ENCODE measurements at regions not wholly inside any gene's neighbourhood (a gene's known extent, or its start where the extent isn't known, plus 50 kb on each side); places are given as distances from the start of the nearest gene placed in this dataset.
A peak's percentile ranks its signal among the peaks of the same experiment; 100 is the strongest.

DNA sequence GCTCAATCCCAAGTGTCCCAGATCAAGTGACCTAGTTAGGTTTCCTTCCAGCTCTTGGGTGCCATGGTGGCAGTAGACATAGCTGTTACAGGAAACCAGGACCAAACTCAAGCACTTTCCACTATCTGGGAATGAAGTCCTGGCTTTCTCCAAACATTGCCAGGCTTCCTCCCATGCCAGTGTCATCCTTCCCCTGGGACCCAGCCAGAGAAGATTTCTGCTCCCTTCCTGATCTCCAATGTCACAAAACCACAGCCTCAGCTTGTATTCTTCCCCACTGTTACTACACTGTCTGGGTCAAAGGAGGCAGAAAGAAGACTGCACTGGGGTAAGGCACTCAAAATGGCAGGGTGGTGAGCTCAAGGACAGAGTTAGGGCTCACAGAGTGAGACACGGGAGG is 347.1 kb downstream of the TNS1 start:
- no peak for FAIRE-seq
- TF ChIP-seq SPI1 (IDR thresholded peaks at IDR 0.05; ENCODE audit: low read depth, low read length) (no peak), TAF1 (IDR thresholded peaks at IDR 0.05; ENCODE audit: low read depth, low read length) (no peak), POLR2AphosphoS5 (IDR thresholded peaks at IDR 0.05; ENCODE audit: low read depth, low read length) (no peak), POU2F2 (IDR thresholded peaks at IDR 0.05; ENCODE audit: low read depth, low read length) (no peak), PAX5 (IDR thresholded peaks at IDR 0.05; ENCODE audit: insufficient read depth, low read length, severe bottlenecking) (no peak), POLR2A (IDR thresholded peaks at IDR 0.05; ENCODE audit: low read depth, low read length) (no peak)
- no peak for DNase-seq (ENCODE audit: insufficient read length, low spot score)

- DNase-seq (ENCODE audit: insufficient read length, low spot score): no peak
- TF ChIP-seq POU2F2 (IDR thresholded peaks at IDR 0.05; ENCODE audit: low read depth, low read length): no peak
- TF ChIP-seq POLR2A (IDR thresholded peaks at IDR 0.05; ENCODE audit: low read depth, low read length): no peak
- TF ChIP-seq SPI1 (IDR thresholded peaks at IDR 0.05; ENCODE audit: low read depth, low read length): no peak
- TF ChIP-seq PAX5 (IDR thresholded peaks at IDR 0.05; ENCODE audit: insufficient read depth, low read length, severe bottlenecking): no peak
- no peak for TF ChIP-seq TAF1 (IDR thresholded peaks at IDR 0.05; ENCODE audit: low read depth, low read length)
- no peak for TF ChIP-seq POLR2AphosphoS5 (IDR thresholded peaks at IDR 0.05; ENCODE audit: low read depth, low read length)
- FAIRE-seq: no peak
These were observed 348.6 kb downstream of the TNS1 start for GRCh38 chr2:217654168-217654567.

DNA sequence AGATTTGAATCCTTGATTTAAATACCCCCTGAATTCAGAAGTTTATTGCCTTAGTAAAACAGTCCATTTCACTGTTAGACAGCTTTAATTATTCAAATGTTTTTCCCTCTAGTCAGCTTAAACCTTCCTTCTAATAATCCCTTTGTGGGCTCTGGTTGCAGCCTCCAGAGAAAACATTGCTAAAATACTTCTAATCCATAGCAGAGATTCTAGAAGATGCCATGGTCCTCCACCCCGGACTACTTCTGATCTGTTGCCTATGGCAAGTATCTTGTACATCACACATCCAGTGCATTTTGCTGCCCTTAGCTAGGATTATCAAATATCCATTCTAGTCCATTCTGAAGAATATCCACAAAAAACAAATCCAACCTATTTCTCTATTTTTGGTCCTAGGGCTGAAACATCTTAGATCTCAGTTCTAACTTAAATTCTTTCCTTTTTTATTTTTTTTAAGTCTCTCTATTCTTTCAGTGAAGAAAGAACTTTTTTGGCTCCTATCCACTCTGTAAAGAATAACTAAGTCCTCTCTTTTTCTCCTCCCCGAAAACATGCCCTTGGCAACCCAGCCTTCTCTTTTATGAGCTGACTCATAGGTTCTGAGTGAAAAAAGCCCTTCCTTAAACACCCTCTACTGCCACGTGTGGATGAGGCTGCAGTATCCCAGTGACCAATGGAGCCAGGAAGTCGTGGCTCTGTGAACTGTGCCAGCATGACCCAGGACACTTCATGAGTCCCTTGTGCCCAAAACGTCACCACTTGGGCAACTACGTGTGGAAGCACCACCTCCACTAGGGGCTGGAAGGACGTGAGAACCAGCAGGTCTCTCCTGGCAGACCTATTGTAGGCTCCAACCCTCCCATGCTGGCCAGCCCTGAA is 349.8 kb downstream of the TNS1 start:
- FAIRE-seq: no peak
- no peak for DNase-seq (ENCODE audit: insufficient read length, low spot score)
- TF ChIP-seq POU2F2 (IDR thresholded peaks at IDR 0.05; ENCODE audit: low read depth, low read length) (no peak), PAX5 (IDR thresholded peaks at IDR 0.05; ENCODE audit: insufficient read depth, low read length, severe bottlenecking) (no peak), TAF1 (IDR thresholded peaks at IDR 0.05; ENCODE audit: low read depth, low read length) (no peak), POLR2AphosphoS5 (IDR thresholded peaks at IDR 0.05; ENCODE audit: low read depth, low read length) (no peak), SPI1 (IDR thresholded peaks at IDR 0.05; ENCODE audit: low read depth, low read length) (no peak), POLR2A (IDR thresholded peaks at IDR 0.05; ENCODE audit: low read depth, low read length) (no peak)

DNA sequence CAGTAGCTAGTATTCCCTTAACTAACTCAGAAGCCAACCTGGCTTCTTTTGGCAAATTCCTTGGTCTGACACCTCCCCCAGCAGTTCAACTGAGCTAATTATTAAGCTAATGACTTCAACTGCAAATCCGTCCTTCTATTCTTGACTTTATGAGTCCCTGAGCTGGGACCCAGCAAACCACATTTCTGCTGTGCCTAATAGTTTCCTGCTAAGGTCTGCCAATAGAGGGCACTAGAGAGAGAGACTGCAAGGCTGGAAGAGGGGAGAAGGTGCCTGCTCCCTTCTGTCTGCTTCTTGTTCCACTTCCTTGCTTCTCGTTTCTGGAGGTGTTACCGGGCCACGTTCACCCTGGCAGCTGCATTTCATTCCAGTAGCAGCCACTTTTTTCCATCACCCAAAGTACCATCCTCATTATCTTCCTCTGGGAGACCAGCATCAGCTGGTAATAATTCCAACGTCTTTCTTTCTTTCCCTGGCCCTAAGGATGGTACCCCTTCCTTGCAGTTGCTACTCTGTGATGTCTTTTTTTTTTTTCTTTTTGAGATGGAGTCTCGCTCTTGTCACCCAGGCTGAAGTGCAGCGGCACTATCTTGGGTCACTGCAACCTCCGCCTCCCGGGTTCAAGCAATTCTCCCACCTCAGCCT is 352.0 kb downstream of the TNS1 start:
- TF ChIP-seq PAX5 (IDR thresholded peaks at IDR 0.05; ENCODE audit: insufficient read depth, low read length, severe bottlenecking): no peak
- TF ChIP-seq SPI1 (IDR thresholded peaks at IDR 0.05; ENCODE audit: low read depth, low read length): 0 out of 2 replicates have a peak, but pooled peaks have one; percentile 11
- FAIRE-seq: peak; percentile 78

GRCh38 chr2:217650229-217650628 is 352.6 kb downstream of the TNS1 start:
- no peak for DNase-seq (ENCODE audit: insufficient read length, low spot score)
- no peak for FAIRE-seq
- TF ChIP-seq SPI1 (IDR thresholded peaks at IDR 0.05; ENCODE audit: low read depth, low read length) (no peak), TAF1 (IDR thresholded peaks at IDR 0.05; ENCODE audit: low read depth, low read length) (no peak), PAX5 (IDR thresholded peaks at IDR 0.05; ENCODE audit: insufficient read depth, low read length, severe bottlenecking) (no peak), POLR2A (IDR thresholded peaks at IDR 0.05; ENCODE audit: low read depth, low read length) (no peak), POLR2AphosphoS5 (IDR thresholded peaks at IDR 0.05; ENCODE audit: low read depth, low read length) (no peak)

More for the DNA sequence above, 352.0 kb downstream of the TNS1 start:
- DNase-seq (ENCODE audit: insufficient read length, low spot score): peak; percentile 48

GRCh38 chr2:217647925-217648324 is 354.9 kb downstream of the TNS1 start:
- DNase-seq (ENCODE audit: insufficient read length, low spot score): no peak
- FAIRE-seq: no peak
- TF ChIP-seq POLR2A (IDR thresholded peaks at IDR 0.05; ENCODE audit: low read depth, low read length) (no peak), POU2F2 (IDR thresholded peaks at IDR 0.05; ENCODE audit: low read depth, low read length) (no peak), PAX5 (IDR thresholded peaks at IDR 0.05; ENCODE audit: insufficient read depth, low read length, severe bottlenecking) (no peak), POLR2AphosphoS5 (IDR thresholded peaks at IDR 0.05; ENCODE audit: low read depth, low read length) (no peak)

- FAIRE-seq (no peak), DNase-seq (ENCODE audit: insufficient read length, low spot score) (no peak)
- TF ChIP-seq POLR2AphosphoS5 (IDR thresholded peaks at IDR 0.05; ENCODE audit: low read depth, low read length): no peak
- TF ChIP-seq TAF1 (IDR thresholded peaks at IDR 0.05; ENCODE audit: low read depth, low read length): no peak
- TF ChIP-seq POU2F2 (IDR thresholded peaks at IDR 0.05; ENCODE audit: low read depth, low read length): no peak
- no peak for TF ChIP-seq PAX5 (IDR thresholded peaks at IDR 0.05; ENCODE audit: insufficient read depth, low read length, severe bottlenecking)
- TF ChIP-seq SPI1 (IDR thresholded peaks at IDR 0.05; ENCODE audit: low read depth, low read length): no peak
- no peak for TF ChIP-seq POLR2A (IDR thresholded peaks at IDR 0.05; ENCODE audit: low read depth, low read length)
These were observed 355.6 kb downstream of the TNS1 start for GRCh38 chr2:217647226-217647625.

- no peak for TF ChIP-seq SPI1 (IDR thresholded peaks at IDR 0.05; ENCODE audit: low read depth, low read length)
- TF ChIP-seq POLR2A (IDR thresholded peaks at IDR 0.05; ENCODE audit: low read depth, low read length): no peak
- no peak for TF ChIP-seq POU2F2 (IDR thresholded peaks at IDR 0.05; ENCODE audit: low read depth, low read length)
- no peak for TF ChIP-seq TAF1 (IDR thresholded peaks at IDR 0.05; ENCODE audit: low read depth, low read length)
- no peak for TF ChIP-seq POLR2AphosphoS5 (IDR thresholded peaks at IDR 0.05; ENCODE audit: low read depth, low read length)
- no peak for TF ChIP-seq PAX5 (IDR thresholded peaks at IDR 0.05; ENCODE audit: insufficient read depth, low read length, severe bottlenecking)
- FAIRE-seq (no peak), DNase-seq (ENCODE audit: insufficient read length, low spot score) (no peak)
These were observed 356.9 kb downstream of the TNS1 start for GRCh38 chr2:217645896-217646295.

DNA sequence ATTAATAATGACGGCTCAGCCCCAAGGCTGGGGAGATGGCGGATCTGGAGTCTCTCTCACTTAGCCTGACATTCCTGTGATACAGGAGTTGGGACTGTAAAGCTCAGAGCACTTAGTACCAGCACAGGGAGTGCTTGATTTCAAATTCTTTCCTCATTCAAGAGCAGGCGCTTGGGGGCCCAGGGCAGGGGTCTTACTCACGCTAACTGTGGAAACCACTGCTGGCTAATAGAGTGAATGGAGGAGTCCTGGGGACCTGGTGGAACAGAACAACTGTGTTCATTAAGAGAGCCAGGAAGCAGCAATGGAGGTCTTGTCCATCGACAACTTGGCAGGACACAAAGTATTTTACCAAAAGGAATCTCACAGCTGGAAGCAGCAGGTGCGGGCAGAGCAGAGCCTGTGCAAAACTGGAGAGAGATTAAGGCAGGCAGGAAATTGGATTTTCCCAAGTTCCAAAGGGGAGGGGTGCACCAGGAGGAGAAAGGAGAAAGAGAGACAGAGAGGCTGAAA is 358.9 kb downstream of the TNS1 start:
- FAIRE-seq: no peak
- no peak for TF ChIP-seq POU2F2 (IDR thresholded peaks at IDR 0.05; ENCODE audit: low read depth, low read length)
- no peak for TF ChIP-seq PAX5 (IDR thresholded peaks at IDR 0.05; ENCODE audit: insufficient read depth, low read length, severe bottlenecking)
- TF ChIP-seq POLR2A (IDR thresholded peaks at IDR 0.05; ENCODE audit: low read depth, low read length): no peak
- no peak for TF ChIP-seq POLR2AphosphoS5 (IDR thresholded peaks at IDR 0.05; ENCODE audit: low read depth, low read length)
- no peak for TF ChIP-seq SPI1 (IDR thresholded peaks at IDR 0.05; ENCODE audit: low read depth, low read length)
- TF ChIP-seq TAF1 (IDR thresholded peaks at IDR 0.05; ENCODE audit: low read depth, low read length): no peak
- DNase-seq (ENCODE audit: insufficient read length, low spot score): no peak
